RWPE2 (cell line): ENCODE measurements at regions not wholly inside any gene's neighbourhood (a gene's known extent, or its start where the extent isn't known, plus 50 kb on each side); places are given as distances from the start of the nearest gene placed in this dataset.

Experiments used
- ATAC-seq: fragments of 200-7000 bp; cut with Tn5 transposase; 3 replicates; pipeline ENCODE4 v1.9.1; 2021; ENCODE audit warnings: low read depth
- DNase-seq: peaks from one replicate; pipeline ENCODE4 v3.0.0-alpha.2; 2020; ENCODE audit warnings: low spot score
- H3K27ac ChIP-seq: fragments of 450-650 bp; 2 replicates; pipeline ENCODE4 v1.5.1; 2017; ENCODE audit warnings: mild to moderate bottlenecking; ENCODE audit not compliant: poor library complexity, severe bottlenecking
- H3K27me3 ChIP-seq: fragments of 250-450 bp; sonication (Bioruptor Pico); 2 replicates; pipeline ENCODE4 v1.5.1; 2021; ENCODE audit warnings: mild to moderate bottlenecking, moderate library complexity; ENCODE audit not compliant: insufficient read depth, poor library complexity, severe bottlenecking
- H3K36me3 ChIP-seq: fragments of 250-450 bp; sonication (Bioruptor Pico); 2 replicates; pipeline ENCODE4 v1.5.1; 2020; ENCODE audit warnings: low read depth, mild to moderate bottlenecking, moderate library complexity
- H3K4me1 ChIP-seq: fragments of 250-450 bp; sonication (Bioruptor Pico); 2 replicates; pipeline ENCODE4 v1.5.1; 2021; ENCODE audit warnings: mild to moderate bottlenecking, moderate library complexity; ENCODE audit not compliant: insufficient read depth, poor library complexity, severe bottlenecking
- H3K4me3 ChIP-seq: fragments of 250-450 bp; sonication (Bioruptor Pico); 2 replicates; pipeline ENCODE4 v1.5.1; 2021; ENCODE audit warnings: mild to moderate bottlenecking, moderate library complexity; ENCODE audit not compliant: severe bottlenecking
- H3K9me3 ChIP-seq: fragments of 250-450 bp; sonication (Bioruptor Pico); 2 replicates; pipeline ENCODE4 v1.5.1; 2021; ENCODE audit warnings: mild to moderate bottlenecking, moderate library complexity; ENCODE audit not compliant: severe bottlenecking
- TF ChIP-seq, protein P1 (sequence below): fragments of 450-650 bp; IDR thresholded peaks from one replicate; pipeline ENCODE4 v1.5.1; 2017; ENCODE audit warnings: mild to moderate bottlenecking, moderate library complexity; ENCODE audit not compliant: poor library complexity, severe bottlenecking

DNA sequence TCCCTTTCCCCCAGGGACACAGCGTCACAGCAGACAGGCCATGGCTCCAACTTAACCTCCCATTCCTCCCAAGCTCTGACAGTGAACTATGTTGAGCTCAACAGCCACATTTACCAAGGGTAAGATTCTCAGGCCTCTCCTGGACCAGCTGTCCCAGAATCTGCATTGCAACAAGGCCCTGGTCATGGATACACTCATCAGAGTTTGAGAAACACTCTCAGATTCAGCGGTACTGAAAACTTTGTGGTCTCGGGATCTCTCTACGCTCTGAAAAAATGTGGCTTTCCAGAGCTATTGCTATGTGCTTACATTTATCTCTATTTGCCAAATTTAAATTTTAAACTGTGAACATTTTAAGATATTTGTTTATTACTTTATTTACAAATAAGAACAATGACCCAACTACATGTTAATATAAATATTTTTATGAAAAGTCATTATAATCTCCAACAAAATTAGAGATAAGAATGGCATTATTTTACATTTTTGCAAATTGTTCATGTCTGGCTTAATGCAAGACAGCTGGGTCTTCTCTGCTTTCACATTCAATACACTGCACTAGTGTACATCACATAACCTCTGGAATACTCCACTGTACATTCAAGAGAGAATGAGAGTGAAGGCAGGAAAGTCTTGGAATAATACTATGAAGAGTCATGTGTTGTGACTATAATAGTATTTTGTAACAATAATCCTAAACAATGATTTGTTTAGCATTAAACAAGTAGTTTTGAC, 190.9 kb upstream of the PITRM1 start:
- Histone ChIP-seq H3K4me1 (peaks cover 10% of the 10 kb centered on the region), H3K36me3 (no peaks in the 10 kb centered on the region), H3K4me3 (no peak overlapping the region), H3K9me3 (no peaks in the 10 kb centered on the region), H3K27ac (no peak overlapping the region), H3K27me3 (no peaks in the 10 kb centered on the region)
- DNase-seq (no peak), ATAC-seq (no peak)
- TF ChIP-seq, protein P1, sequence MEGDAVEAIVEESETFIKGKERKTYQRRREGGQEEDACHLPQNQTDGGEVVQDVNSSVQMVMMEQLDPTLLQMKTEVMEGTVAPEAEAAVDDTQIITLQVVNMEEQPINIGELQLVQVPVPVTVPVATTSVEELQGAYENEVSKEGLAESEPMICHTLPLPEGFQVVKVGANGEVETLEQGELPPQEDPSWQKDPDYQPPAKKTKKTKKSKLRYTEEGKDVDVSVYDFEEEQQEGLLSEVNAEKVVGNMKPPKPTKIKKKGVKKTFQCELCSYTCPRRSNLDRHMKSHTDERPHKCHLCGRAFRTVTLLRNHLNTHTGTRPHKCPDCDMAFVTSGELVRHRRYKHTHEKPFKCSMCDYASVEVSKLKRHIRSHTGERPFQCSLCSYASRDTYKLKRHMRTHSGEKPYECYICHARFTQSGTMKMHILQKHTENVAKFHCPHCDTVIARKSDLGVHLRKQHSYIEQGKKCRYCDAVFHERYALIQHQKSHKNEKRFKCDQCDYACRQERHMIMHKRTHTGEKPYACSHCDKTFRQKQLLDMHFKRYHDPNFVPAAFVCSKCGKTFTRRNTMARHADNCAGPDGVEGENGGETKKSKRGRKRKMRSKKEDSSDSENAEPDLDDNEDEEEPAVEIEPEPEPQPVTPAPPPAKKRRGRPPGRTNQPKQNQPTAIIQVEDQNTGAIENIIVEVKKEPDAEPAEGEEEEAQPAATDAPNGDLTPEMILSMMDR, result no peak

DNA sequence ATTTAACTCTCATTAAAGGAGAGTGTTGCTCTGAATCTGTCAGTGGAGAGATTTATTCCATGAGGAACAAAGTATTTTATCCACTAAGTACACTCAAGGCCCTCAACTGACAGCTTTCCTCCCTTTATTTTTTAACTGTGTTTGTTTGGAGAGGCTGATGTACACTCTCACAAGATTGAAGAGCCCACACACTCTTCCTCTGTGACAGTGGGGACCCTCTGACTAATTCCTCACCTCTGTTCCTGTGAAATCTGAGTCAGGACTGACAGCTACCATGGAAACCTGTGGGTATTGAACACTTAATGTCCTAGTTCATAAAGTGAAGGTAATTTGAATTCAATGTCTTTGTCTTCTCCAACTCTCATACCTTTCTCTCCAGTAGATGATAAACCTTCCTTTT, 189.8 kb upstream of the PITRM1 start:
- no peaks in the 10 kb centered on the region for H3K27me3 ChIP-seq
- H3K9me3 ChIP-seq, result no peaks in the 10 kb centered on the region
- peaks cover 10% of the 10 kb centered on the region for H3K4me1 ChIP-seq
- H3K36me3 ChIP-seq, result no peaks in the 10 kb centered on the region
- ATAC-seq (no peak), DNase-seq (no peak)
- H3K4me3 ChIP-seq, result no peak overlapping the region
- no peak overlapping the region for H3K27ac ChIP-seq
- TF ChIP-seq, protein P1, result no peak

DNA sequence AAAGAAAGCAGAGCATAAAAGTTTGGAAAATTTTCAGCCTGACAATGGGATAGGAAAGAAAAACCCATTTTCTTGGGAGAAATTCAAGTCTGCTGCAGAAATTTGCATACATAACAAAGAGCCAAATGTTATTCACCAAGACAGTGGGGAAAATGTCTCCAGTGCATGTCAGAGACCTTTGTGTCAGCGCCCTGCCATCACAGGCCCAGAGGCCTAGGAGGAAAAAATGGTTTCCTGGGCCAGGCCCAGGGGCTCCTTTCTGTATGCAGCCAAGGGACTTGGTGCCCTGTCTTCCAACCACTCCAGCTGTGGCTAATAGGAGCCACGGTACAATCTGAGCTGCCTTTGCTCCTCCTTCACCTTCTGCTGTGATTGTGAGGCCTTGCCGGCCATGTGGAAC, 189.1 kb upstream of the PITRM1 start:
- Histone ChIP-seq H3K4me1 (peaks cover 10% of the 10 kb centered on the region), H3K27ac (no peak overlapping the region), H3K36me3 (no peaks in the 10 kb centered on the region), H3K9me3 (no peaks in the 10 kb centered on the region), H3K27me3 (no peaks in the 10 kb centered on the region), H3K4me3 (no peak overlapping the region)
- TF ChIP-seq, protein P1, result no peak
- DNase-seq, result no peak
- ATAC-seq, result no peak

DNA sequence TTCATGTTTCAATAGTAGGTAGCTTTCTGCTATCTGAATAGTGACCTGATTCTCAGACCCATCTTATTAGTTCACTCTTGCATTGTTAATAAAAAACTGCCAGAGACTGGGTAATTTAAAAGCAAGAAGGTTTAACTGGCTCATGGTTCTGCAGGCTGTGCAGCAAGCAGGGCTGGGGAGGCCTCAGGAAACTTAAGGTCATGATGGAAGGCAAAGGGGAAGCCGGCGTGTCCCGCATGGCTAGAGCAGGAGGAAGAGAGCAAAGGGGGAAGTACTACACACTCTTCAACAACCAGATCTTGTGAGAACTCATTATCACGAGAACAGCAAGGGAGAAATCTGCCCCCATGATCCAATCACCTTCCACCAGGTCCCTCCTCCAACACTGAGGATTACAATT, 185.2 kb upstream of the PITRM1 start:
- H3K36me3 ChIP-seq, result no peaks in the 10 kb centered on the region
- H3K4me1 ChIP-seq, result no peaks in the 10 kb centered on the region
- H3K27ac ChIP-seq, result no peak overlapping the region
- DNase-seq (no peak), ATAC-seq (no peak)
- TF ChIP-seq, protein P1, result no peak
- H3K27me3 ChIP-seq, result no peaks in the 10 kb centered on the region
- no peak overlapping the region for H3K4me3 ChIP-seq
- no peaks in the 10 kb centered on the region for H3K9me3 ChIP-seq

DNA sequence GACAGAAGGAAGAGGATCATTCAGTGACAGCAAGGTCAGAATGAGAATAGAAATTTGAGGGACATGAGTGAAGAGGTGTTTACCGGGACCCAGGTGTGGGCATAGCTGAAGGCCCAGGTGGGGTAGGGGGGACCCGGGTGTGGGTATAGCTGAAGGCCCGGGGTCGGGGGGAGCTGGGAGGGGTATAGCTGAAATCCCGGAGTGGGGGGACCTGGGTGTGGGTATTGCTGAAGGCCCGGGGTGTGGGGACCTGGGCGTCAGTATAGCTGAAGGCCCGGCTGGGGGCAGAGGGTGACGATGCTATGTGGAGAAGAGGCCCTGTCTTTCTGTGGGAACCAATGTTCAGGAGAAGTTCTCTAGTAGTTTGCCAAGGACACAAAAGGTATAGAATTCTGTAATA, 183.0 kb upstream of the PITRM1 start:
- no peaks in the 10 kb centered on the region for H3K9me3 ChIP-seq
- H3K27ac ChIP-seq, result no peak overlapping the region
- no peaks in the 10 kb centered on the region for H3K27me3 ChIP-seq
- H3K36me3 ChIP-seq, result no peaks in the 10 kb centered on the region
- H3K4me1 ChIP-seq, result no peaks in the 10 kb centered on the region
- DNase-seq (no peak), ATAC-seq (no peak)
- TF ChIP-seq, protein P1, result no peak
- no peak overlapping the region for H3K4me3 ChIP-seq
